RPMI8226 (cell line): ENCODE measurements at regions not wholly inside any gene's neighbourhood (a gene's known extent, or its start where the extent isn't known, plus 50 kb on each side); places are given as distances from the start of the nearest gene placed in this dataset.
"Not testable (repeated sequence)": the region's sequence is repeated elsewhere in the genome, so short reads cannot be mapped to it uniquely, and the experiment has no call there.

ENCODE experiments used
- DNase-seq: peaks from one replicate; pipeline ENCODE4 v3.0.0-alpha.2; 2015

GRCh38 chr4:28116526-28117083 lies 1256.0 kb downstream of the STIM2 start:
- DNase-seq: not testable (repeated sequence)

GRCh38 chr4:28117084-28117682 lies 1256.5 kb downstream of the STIM2 start:
- DNase-seq: no peak

DNA sequence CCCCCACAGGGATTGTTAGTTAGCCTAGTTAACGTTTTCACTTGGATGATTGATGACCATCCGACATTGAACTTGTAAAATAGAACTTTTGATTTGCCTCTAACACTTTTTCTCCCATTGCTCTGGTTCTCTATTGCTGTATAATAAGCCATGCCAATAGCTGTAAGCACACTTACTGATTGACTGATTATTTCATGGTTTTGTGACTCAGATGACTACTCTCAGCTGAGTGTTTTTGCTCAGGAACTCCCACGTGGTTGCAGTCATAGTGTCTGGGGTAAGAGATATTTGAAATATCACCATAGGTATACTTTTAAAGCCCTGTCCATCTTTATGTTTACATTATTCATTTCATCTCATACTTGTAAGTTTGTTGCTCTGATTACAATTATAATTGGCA lies 1285.5 kb downstream of the STIM2 start:
- no peak for DNase-seq

- no peak for DNase-seq
Measured at GRCh38 chr4:28148221-28148620, 1287.6 kb downstream of the STIM2 start.

- DNase-seq: no peak
Measured at GRCh38 chr4:28149762-28150161, 1289.1 kb downstream of the STIM2 start.

DNA sequence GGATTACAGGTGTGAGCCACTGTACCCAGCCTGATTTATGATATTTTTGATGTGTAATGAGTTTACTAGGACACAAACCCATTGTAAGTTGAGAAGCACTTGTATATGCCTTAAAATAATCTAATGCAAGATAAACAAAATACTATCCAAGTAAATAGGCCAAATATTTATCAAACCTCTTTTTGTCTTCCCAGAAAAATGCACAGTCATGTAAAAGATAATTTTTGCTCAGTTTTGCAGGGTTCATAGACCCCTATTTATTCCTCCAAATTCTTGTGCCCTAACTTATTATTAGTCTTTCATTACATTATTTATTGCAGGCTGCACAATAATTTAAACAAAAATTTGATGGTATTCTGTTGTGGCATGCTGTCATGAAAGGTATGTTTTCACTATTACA lies 1290.7 kb downstream of the STIM2 start:
- DNase-seq: no peak

DNA sequence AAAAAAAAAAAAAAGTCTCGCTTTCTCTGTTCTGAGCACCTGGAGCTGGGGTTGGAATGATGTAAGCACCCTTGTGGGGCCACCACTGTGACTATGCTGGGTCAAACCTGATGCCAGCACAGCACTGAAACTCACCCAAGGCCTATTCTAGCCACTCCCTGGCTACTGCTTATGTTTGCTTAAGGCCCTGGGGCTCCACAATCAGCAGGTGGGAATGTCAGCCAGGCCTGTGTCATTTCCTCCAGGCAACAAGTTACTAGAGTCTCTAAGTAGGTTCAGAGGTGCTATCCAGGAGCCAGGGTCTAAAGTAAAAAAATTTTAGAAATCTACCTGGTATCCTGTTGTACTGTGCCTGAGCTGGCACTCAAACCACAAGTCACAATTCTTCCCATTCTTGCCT lies 1306.8 kb downstream of the STIM2 start:
- DNase-seq: no peak

- DNase-seq: no peak
Measured at GRCh38 chr4:28176942-28177341, 1316.3 kb downstream of the STIM2 start.

GRCh38 chr4:28177641-28178040 lies 1317.0 kb downstream of the STIM2 start:
- DNase-seq: no peak

GRCh38 chr4:28179126-28179525 lies 1318.5 kb downstream of the STIM2 start:
- DNase-seq: no peak

DNA sequence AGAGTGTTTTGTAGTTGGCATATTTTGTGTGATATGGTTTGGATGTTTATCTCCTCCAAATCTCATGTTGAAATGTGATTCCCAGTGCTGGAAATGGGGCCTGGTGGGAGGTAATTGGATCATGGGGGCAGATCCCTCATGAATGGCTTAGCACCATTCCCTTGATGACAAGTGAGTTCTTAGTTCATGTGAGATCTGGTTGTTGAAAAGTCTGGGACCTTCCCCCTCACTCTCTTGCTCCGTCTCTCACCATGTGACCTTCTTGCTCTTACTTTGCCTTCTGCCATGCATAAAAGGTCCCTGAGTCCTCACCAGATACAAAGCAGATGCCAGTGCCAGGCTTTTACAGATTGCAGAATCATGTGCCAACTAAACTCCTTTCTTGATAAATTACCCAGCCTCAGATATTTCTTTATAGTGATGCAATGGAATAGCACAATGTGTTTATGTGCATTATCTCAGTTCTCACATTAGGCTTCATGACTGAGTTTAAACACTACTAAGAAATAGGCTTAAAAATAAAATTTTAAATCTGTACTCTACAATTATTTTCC lies 1348.8 kb downstream of the STIM2 start:
- DNase-seq: no peak

GRCh38 chr4:28211676-28212470 lies 1351.2 kb downstream of the STIM2 start:
- DNase-seq: no peak

DNA sequence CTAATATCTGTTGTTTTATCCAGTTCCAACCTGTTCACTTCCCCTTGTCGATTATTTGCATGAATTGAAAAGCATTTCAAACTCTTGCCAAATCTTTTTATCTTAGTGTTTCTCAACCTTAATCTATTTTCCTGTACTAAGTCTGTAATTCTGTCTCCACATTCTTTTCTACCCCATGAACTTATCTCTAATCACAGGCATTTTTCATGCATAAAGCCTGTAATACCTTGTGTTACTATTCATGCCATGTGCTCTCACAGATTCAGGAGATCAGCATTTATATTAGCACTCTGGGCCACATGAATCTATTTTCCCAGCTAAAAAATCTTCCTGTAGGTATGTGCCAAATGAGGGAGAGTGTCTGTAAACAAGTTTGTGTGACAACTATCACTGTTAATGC lies 1360.9 kb downstream of the STIM2 start:
- DNase-seq: no peak

DNA sequence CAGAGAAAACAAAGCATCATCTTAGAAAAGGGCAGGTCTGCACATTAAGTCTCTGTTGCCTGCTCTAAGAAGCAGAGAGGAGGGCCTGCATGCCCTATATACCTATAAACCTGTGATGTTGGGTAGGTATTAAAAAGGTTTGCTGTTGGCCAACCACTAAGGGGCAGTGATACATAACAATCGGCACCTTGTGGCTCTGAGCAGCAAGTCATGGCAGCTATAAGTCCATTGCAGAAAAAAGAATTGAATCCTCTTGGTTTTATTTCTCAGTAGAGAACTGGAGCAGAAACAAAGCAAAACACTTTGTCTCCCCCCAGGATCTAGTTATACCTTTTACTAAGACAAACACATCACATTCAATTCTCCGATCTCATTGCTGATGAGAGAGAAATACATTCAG lies 1364.4 kb downstream of the STIM2 start:
- peak; percentile 8 for DNase-seq

GRCh38 chr4:28225689-28226353 lies 1365.2 kb downstream of the STIM2 start:
- no peak for DNase-seq

DNA sequence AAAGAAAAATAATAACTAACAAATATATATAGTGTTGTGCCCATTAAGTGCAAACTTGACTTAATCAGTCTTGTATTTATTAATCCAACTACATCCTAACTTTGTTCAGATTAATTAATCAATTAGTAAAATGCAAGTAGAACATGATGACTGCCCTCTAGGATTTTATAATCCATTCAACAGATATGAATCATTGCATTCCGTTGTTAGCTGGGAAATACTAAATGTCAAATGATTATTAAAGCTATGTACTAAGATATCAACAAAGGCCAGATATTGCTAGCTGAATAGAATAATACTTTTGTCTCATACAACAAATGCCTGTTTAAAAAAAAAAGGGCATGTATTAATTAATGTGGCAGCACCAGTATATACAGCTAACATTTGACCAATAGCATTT lies 1366.3 kb downstream of the STIM2 start:
- DNase-seq: no peak

DNA sequence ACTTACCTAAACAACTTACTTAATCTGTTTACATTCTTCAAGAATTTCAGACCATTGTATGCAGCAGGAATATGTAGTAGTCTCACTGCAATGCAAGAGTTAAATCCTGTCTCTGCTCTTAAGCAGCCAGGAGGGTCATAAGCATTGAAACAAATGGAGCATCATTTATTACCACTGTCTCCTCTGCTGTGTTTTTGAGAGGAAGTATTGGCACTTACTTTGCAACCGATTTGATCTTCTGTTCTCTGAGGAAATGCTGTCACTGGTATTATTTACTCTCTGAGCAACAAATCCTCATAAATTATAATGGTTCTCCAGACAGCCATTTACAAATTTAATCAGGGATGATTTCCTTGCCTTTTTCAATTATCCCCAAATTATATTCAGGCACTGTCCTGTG lies 1367.1 kb downstream of the STIM2 start:
- DNase-seq: no peak

GRCh38 chr4:28228561-28229491 lies 1368.2 kb downstream of the STIM2 start:
- DNase-seq: no peak

GRCh38 chr4:28232376-28232775 lies 1371.7 kb downstream of the STIM2 start:
- no peak for DNase-seq

- DNase-seq: no peak
Measured at GRCh38 chr4:28232951-28233350, 1372.3 kb downstream of the STIM2 start.

DNA sequence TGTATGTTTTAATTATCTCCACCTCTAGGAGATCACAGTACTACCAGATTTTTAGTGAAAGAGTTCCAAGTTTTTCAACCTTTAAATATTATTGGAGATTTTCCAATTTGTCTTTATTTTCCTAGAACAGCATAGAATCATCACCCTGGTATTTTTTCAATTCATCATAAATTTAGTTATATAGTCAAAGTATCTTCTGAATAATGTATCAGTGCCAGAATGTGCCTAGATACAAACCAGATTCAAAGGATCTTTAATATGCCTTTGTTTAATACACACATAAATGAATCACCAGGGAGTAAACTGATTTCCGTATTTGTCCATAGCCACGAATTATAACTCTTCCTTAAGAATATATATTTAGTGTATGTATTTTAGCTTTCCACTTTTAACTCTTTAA lies 1373.1 kb downstream of the STIM2 start:
- DNase-seq: no peak

DNA sequence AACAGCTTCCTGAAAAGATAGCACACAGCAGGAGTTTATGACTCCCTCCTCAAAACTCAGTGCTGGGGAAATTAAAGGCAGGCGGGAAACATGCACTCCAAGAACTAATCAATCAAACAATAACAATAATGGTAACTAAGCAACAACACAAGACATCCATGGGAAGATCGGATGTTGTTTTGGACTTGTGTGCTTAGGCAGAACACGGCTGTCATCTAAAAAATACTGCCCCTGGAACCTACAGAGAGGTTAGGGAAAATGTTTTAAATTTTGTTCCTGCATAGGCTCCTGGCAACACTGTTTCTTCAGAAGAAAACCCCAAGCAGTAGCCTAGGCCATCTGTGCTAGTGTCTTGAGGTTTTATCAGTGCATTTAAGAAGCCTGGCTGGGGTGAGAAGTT lies 1378.2 kb downstream of the STIM2 start:
- no peak for DNase-seq
